GM19328 (cell line): ENCODE measurements at regions not wholly inside any gene's neighbourhood (a gene's known extent, or its start where the extent isn't known, plus 50 kb on each side); places are given as distances from the start of the nearest gene placed in this dataset.

Experiments
- ATAC-seq: cut with Tn5 transposase; IDR thresholded peaks from one replicate; pipeline ENCODE4 v1.9.1; 2021; ENCODE audit warnings: mild to moderate bottlenecking, moderate library complexity; ENCODE audit not compliant: unreplicated experiment

GRCh38 chr10:33126742-33127141 lies 168.7 kb upstream of the ITGB1 start:
- ATAC-seq, result no peak

- no peak for ATAC-seq
Observed at GRCh38 chr10:33125522-33126517, 167.8 kb upstream of the ITGB1 start.

- ATAC-seq, result no peak
Observed at GRCh38 chr10:33125111-33125510, 167.1 kb upstream of the ITGB1 start.

GRCh38 chr10:33123680-33124079 lies 165.7 kb upstream of the ITGB1 start:
- ATAC-seq, result no peak

- ATAC-seq, result no peak
Observed at GRCh38 chr10:33122014-33122809, 164.2 kb upstream of the ITGB1 start.

GRCh38 chr10:33120700-33121099 lies 162.7 kb upstream of the ITGB1 start:
- ATAC-seq, result no peak

- ATAC-seq, result no peak
Observed at GRCh38 chr10:33120275-33120674, 162.2 kb upstream of the ITGB1 start.

GRCh38 chr10:33117816-33118215 lies 159.8 kb upstream of the ITGB1 start:
- ATAC-seq, result no peak

GRCh38 chr10:33117230-33117629 lies 159.2 kb upstream of the ITGB1 start:
- ATAC-seq, result no peak

- ATAC-seq, result no peak
Observed at GRCh38 chr10:33115738-33116719, 158.0 kb upstream of the ITGB1 start.

GRCh38 chr10:33114451-33114952 lies 156.5 kb upstream of the ITGB1 start:
- no peak for ATAC-seq

GRCh38 chr10:33113466-33113865 lies 155.4 kb upstream of the ITGB1 start:
- ATAC-seq, result no peak

GRCh38 chr10:33112831-33113455 lies 154.9 kb upstream of the ITGB1 start:
- no peak for ATAC-seq

- no peak for ATAC-seq
Observed at GRCh38 chr10:33111488-33112051, 153.5 kb upstream of the ITGB1 start.

GRCh38 chr10:33109788-33110469 lies 151.9 kb upstream of the ITGB1 start:
- ATAC-seq, result no peak

GRCh38 chr10:33109384-33109783 lies 151.4 kb upstream of the ITGB1 start:
- no peak for ATAC-seq

GRCh38 chr10:33107953-33108352 lies 149.9 kb upstream of the ITGB1 start:
- no peak for ATAC-seq

GRCh38 chr10:33106767-33107166 lies 148.7 kb upstream of the ITGB1 start:
- ATAC-seq, result no peak

- ATAC-seq, result no peak
Observed at GRCh38 chr10:33103863-33104379, 145.9 kb upstream of the ITGB1 start.
